ENCODE measurements at regions not wholly inside any gene's neighbourhood (a gene's known extent, or its start where the extent isn't known, plus 50 kb on each side); places are given as distances from the start of the nearest gene placed in this dataset.

GRCh38 chr13:70191034-70191433 lies 82.8 kb upstream of the KLHL1 start:
- TF ChIP-seq CTCF (optimal IDR thresholded peaks at IDR 0.05 in 1 of 3, IDR thresholded peaks at IDR 0.05 in 1 of 3, conservative IDR thresholded peaks at IDR 0.05 in 1 of 3; ENCODE audit: extremely low read depth in 1 of 3, insufficient read depth in 2 of 3, low read length in 3 of 3) (no peak), EZH2 (IDR thresholded peaks at IDR 0.05; ENCODE audit: low read length) (no peak)
